HUES48 (cell line): ENCODE measurements at regions not wholly inside any gene's neighbourhood (a gene's known extent, or its start where the extent isn't known, plus 50 kb on each side); places are given as distances from the start of the nearest gene placed in this dataset.
"Not testable (repeated sequence)": the region's sequence is repeated elsewhere in the genome, so short reads cannot be mapped to it uniquely, and the experiment has no call there.

ENCODE experiments used
- H3K27ac ChIP-seq: one replicate; pipeline ENCODE4 v1.7.0; 2013; ENCODE audit warnings: low read depth, low read length, inconsistent platforms
- H3K27me3 ChIP-seq: 2 replicates; pipeline ENCODE4 v1.6.1; 2013; ENCODE audit warnings: mild to moderate bottlenecking, low read length; ENCODE audit not compliant: control insufficient read depth, insufficient read depth
- H3K36me3 ChIP-seq: 2 replicates; pipeline ENCODE4 v1.6.1; 2013; ENCODE audit warnings: low read length; ENCODE audit not compliant: control insufficient read depth, insufficient read depth
- H3K4me1 ChIP-seq: 2 replicates; pipeline ENCODE4 v1.6.1; 2013; ENCODE audit warnings: mild to moderate bottlenecking, low read length; ENCODE audit not compliant: control insufficient read depth, insufficient read depth
- H3K4me3 ChIP-seq: 2 replicates; pipeline ENCODE4 v1.5.1; 2013; ENCODE audit warnings: mild to moderate bottlenecking, low read depth, low read length
- H3K9ac ChIP-seq: 2 replicates; pipeline ENCODE4 v1.6.1; 2013; ENCODE audit warnings: mild to moderate bottlenecking, low read depth, low read length, moderate library complexity
- H3K9me3 ChIP-seq: 2 replicates; pipeline ENCODE4 v1.6.1; 2013; ENCODE audit warnings: low read length; ENCODE audit not compliant: control insufficient read depth, insufficient read depth

DNA sequence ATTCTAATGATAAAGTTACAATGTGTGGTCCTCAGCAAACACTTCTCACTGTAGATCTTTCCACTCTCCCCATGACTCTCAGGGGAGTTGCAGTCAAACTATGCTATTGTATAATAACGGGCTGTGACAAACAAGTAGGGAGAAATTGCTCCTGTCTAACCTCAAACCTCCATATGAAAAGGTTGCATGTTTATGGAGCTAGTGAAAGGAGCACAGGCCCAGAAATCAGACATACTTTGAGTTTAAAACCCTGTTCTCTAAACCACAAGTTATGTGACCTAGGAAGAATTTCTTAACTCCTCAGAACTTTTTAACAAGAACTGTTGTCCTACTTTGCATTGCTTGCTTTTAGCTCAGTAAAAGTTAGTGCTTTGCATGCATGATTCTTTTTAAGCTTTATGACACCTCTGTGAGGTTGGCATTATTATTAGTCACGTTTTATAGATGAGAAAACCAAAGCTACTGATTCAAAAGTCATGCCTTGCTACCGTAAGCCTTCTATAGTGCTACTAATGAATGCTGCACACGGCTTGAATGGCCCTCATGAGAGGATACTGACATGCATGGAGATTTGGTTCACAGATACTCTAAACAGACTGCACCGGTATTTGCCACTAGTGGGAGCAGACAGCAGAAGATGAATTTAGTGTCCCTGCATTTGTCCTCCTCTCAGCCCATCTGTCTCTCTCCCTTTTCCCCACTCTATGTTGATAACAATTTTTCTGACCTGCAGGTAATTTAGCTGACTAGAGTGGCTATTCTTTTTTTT is 129.5 kb upstream of the PCGF5 start:
- Histone ChIP-seq H3K27ac (no peak overlapping the region), H3K36me3 (no peaks in the 10 kb centered on the region), H3K9me3 (peaks cover 3% of the 10 kb centered on the region), H3K4me3 (no peak overlapping the region), H3K4me1 (no peaks in the 10 kb centered on the region), H3K27me3 (no peaks in the 10 kb centered on the region), H3K9ac (no peak overlapping the region)

- Histone ChIP-seq H3K4me1 (no peaks in the 10 kb centered on the region), H3K27ac (no peak overlapping the region), H3K9ac (no peak overlapping the region), H3K27me3 (no peaks in the 10 kb centered on the region), H3K4me3 (no peak overlapping the region), H3K9me3 (peaks cover 5% of the 10 kb centered on the region), H3K36me3 (no peaks in the 10 kb centered on the region)
These were observed 128.7 kb upstream of the PCGF5 start for GRCh38 chr10:91091780-91092179.

GRCh38 chr10:91096274-91096673 is 124.2 kb upstream of the PCGF5 start:
- H3K27ac ChIP-seq, result no peak overlapping the region
- no peak overlapping the region for H3K4me3 ChIP-seq
- H3K36me3 ChIP-seq, result no peaks in the 10 kb centered on the region
- H3K27me3 ChIP-seq, result no peaks in the 10 kb centered on the region
- H3K9ac ChIP-seq, result no peak overlapping the region
- peaks cover 24% of the 10 kb centered on the region for H3K9me3 ChIP-seq
- no peaks in the 10 kb centered on the region for H3K4me1 ChIP-seq

GRCh38 chr10:91097313-91097712 is 123.2 kb upstream of the PCGF5 start:
- H3K4me3 ChIP-seq, result no peak overlapping the region
- H3K27ac ChIP-seq, result no peak overlapping the region
- H3K9ac ChIP-seq, result no peak overlapping the region
- peaks cover 24% of the 10 kb centered on the region for H3K9me3 ChIP-seq
- no peaks in the 10 kb centered on the region for H3K27me3 ChIP-seq
- H3K36me3 ChIP-seq, result no peaks in the 10 kb centered on the region
- no peaks in the 10 kb centered on the region for H3K4me1 ChIP-seq

- H3K27ac ChIP-seq, H3K4me1 ChIP-seq, H3K4me3 ChIP-seq, H3K27me3 ChIP-seq, H3K36me3 ChIP-seq, H3K9ac ChIP-seq: not testable (repeated sequence)
- H3K9me3 ChIP-seq, result peaks cover 24% of the 10 kb centered on the region
These were observed 122.4 kb upstream of the PCGF5 start for GRCh38 chr10:91098021-91098420.

GRCh38 chr10:91103384-91104192 is 116.9 kb upstream of the PCGF5 start:
- no peak overlapping the region for H3K27ac ChIP-seq
- H3K27me3 ChIP-seq, result no peaks in the 10 kb centered on the region
- H3K9ac ChIP-seq, result no peak overlapping the region
- no peaks in the 10 kb centered on the region for H3K4me1 ChIP-seq
- H3K9me3 ChIP-seq, result 0 out of 2 replicates have a peak, but pooled peaks cover 1% of the 10 kb centered on the region
- H3K4me3 ChIP-seq, result no peak overlapping the region
- no peaks in the 10 kb centered on the region for H3K36me3 ChIP-seq

GRCh38 chr10:91104193-91105041 is 116.0 kb upstream of the PCGF5 start:
- no peaks in the 10 kb centered on the region for H3K27me3 ChIP-seq
- no peaks in the 10 kb centered on the region for H3K4me1 ChIP-seq
- H3K36me3 ChIP-seq, result no peaks in the 10 kb centered on the region
- no peaks in the 10 kb centered on the region for H3K9me3 ChIP-seq
- H3K9ac ChIP-seq, result no peak overlapping the region
- H3K27ac ChIP-seq, result no peak overlapping the region
- no peak overlapping the region for H3K4me3 ChIP-seq

DNA sequence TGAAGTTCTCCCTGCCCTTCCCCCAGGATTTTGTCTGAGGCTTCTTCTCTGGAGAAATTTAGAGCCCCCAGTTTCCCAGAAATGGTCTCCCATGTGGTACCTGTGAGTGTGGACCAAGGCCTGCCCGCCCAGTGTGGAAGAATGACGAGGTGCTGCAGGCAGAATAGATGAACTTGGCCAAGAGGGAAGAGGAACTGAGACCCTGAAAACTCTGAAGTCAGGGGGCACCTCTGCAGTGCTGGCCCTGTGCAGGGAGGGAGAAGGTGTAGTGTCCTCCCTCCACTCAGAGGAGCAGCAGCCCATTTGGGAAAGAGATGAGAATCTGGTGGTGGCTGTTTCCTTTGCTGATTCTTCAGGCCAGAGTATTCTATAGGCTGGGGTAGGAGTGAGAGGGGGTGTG is 115.2 kb upstream of the PCGF5 start:
- Histone ChIP-seq H3K9me3 (no peaks in the 10 kb centered on the region), H3K27me3 (no peaks in the 10 kb centered on the region), H3K9ac (no peak overlapping the region), H3K27ac (no peak overlapping the region), H3K36me3 (no peaks in the 10 kb centered on the region), H3K4me3 (no peak overlapping the region), H3K4me1 (no peaks in the 10 kb centered on the region)

- no peaks in the 10 kb centered on the region for H3K4me1 ChIP-seq
- H3K9me3 ChIP-seq, result no peaks in the 10 kb centered on the region
- no peak overlapping the region for H3K9ac ChIP-seq
- no peaks in the 10 kb centered on the region for H3K36me3 ChIP-seq
- no peaks in the 10 kb centered on the region for H3K27me3 ChIP-seq
- H3K4me3 ChIP-seq, result no peak overlapping the region
- no peak overlapping the region for H3K27ac ChIP-seq
These were observed 111.6 kb upstream of the PCGF5 start for GRCh38 chr10:91108820-91109219.

GRCh38 chr10:91111060-91111459 is 109.4 kb upstream of the PCGF5 start:
- Histone ChIP-seq H3K27me3 (no peaks in the 10 kb centered on the region), H3K9me3 (no peaks in the 10 kb centered on the region), H3K4me1 (no peaks in the 10 kb centered on the region), H3K4me3 (no peak overlapping the region), H3K27ac (no peak overlapping the region), H3K9ac (no peak overlapping the region), H3K36me3 (no peaks in the 10 kb centered on the region)
